BJ (cell line): ENCODE measurements at regions not wholly inside any gene's neighbourhood (a gene's known extent, or its start where the extent isn't known, plus 50 kb on each side); places are given as distances from the start of the nearest gene placed in this dataset.

Experiments
- CTCF ChIA-PET: fragments of 350-600 bp; formaldehyde crosslinking; extraction: SDS; loops from one replicate; lab custom pipeline; 2021; ENCODE audit warnings: antibody characterized with exemption, inconsistent platforms; lab: Yijun Ruan, JAX
- POLR2A ChIA-PET: fragments of 300-600 bp; sonication (Branson Sonifier 250); formaldehyde crosslinking; extraction: SDS; loops from one replicate; lab custom pipeline; 2021; ENCODE audit warnings: antibody characterized with exemption; lab: Charles Lee
- DNase-seq: peaks from one replicate; pipeline ENCODE4 v3.0.0-alpha.2; 2011; ENCODE audit warnings: low read depth
- H3K27me3 ChIP-seq: 2 replicates; pipeline ENCODE4 v1.6.0; 2011; ENCODE audit warnings: low read length; ENCODE audit not compliant: control insufficient read depth, insufficient read depth
- H3K36me3 ChIP-seq: 2 replicates; pipeline ENCODE4 v1.5.1; 2011; ENCODE audit warnings: low read length; ENCODE audit not compliant: control insufficient read depth, insufficient read depth
- H3K4me3 ChIP-seq: 2 replicates; pipeline ENCODE4 v1.5.1; 2011; ENCODE audit warnings: low read depth, mild to moderate bottlenecking, control low read depth, low read length
- CTCF ChIP-seq: IDR thresholded peaks from 2 replicates; pipeline ENCODE4 v1.5.1; 2011; ENCODE audit warnings: low read depth, mild to moderate bottlenecking, control low read depth, inconsistent platforms, low read length, moderate library complexity; ENCODE audit not compliant: insufficient read depth

- no peaks in the 10 kb centered on the region for H3K36me3 ChIP-seq
- no peaks in the 10 kb centered on the region for H3K27me3 ChIP-seq
- H3K4me3 ChIP-seq = no peak overlapping the region
- ChIA-PET POLR2A (no interaction called here), CTCF (no interaction called here)
- no peak for TF ChIP-seq CTCF
- DNase-seq = no peak
Observed at GRCh38 chr5:165139262-165139661, 1633.8 kb downstream of the MAT2B start.

GRCh38 chr5:165139721-165140120, 1634.3 kb downstream of the MAT2B start:
- Histone ChIP-seq H3K4me3 (no peak overlapping the region), H3K36me3 (no peaks in the 10 kb centered on the region), H3K27me3 (no peaks in the 10 kb centered on the region)
- CTCF ChIA-PET = no interaction called here
- no peak for TF ChIP-seq CTCF
- POLR2A ChIA-PET = no interaction called here
- no peak for DNase-seq

GRCh38 chr5:165143741-165144140, 1638.3 kb downstream of the MAT2B start:
- no peak for TF ChIP-seq CTCF
- Histone ChIP-seq H3K27me3 (no peaks in the 10 kb centered on the region), H3K36me3 (no peaks in the 10 kb centered on the region), H3K4me3 (no peak overlapping the region)
- POLR2A ChIA-PET = no interaction called here
- no peak for DNase-seq
- CTCF ChIA-PET = no interaction called here

- no peak overlapping the region for H3K4me3 ChIP-seq
- CTCF ChIA-PET = no interaction called here
Observed at GRCh38 chr5:165149431-165149830, 1644.0 kb downstream of the MAT2B start.

GRCh38 chr5:165152058-165152457, 1646.6 kb downstream of the MAT2B start:
- DNase-seq = no peak
- POLR2A ChIA-PET = no interaction called here
- TF ChIP-seq CTCF = no peak
- CTCF ChIA-PET = no interaction called here
- no peaks in the 10 kb centered on the region for H3K36me3 ChIP-seq
- no peaks in the 10 kb centered on the region for H3K27me3 ChIP-seq
- H3K4me3 ChIP-seq = no peak overlapping the region

More at GRCh38 chr5:165149431-165149830, 1644.0 kb downstream of the MAT2B start:
- no peak for DNase-seq
- H3K27me3 ChIP-seq = no peaks in the 10 kb centered on the region
- POLR2A ChIA-PET = no interaction called here
- no peaks in the 10 kb centered on the region for H3K36me3 ChIP-seq
- TF ChIP-seq CTCF = no peak
